Liver (tissue), 8 donors: ENCODE measurements at regions not wholly inside any gene's neighbourhood (a gene's known extent, or its start where the extent isn't known, plus 50 kb on each side); places are given as distances from the start of the nearest gene placed in this dataset.

Experiments used
- DNase-seq: peaks from one replicate; pipeline ENCODE4 v3.0.0-alpha.2; 2017; ENCODE audit warnings: low spot score
- H3K27ac ChIP-seq, 2 donors: one replicate each; pipeline ENCODE4 v1.7.0; 2013; ENCODE audit warnings: inconsistent platforms in 2 of 2, low read length in 2 of 2, control low read depth in 1 of 2, low read depth in 1 of 2, mild to moderate bottlenecking in 1 of 2
- H3K27me3 ChIP-seq, 4 donors: one replicate each; pipeline versions ENCODE4 v1.6.1 to v1.7.0; 2013; ENCODE audit warnings: low read length in 3 of 4, inconsistent platforms in 1 of 4, mild to moderate bottlenecking in 1 of 4, moderate library complexity in 1 of 4; ENCODE audit not compliant: control insufficient read depth in 4 of 4, insufficient read depth in 4 of 4
- H3K36me3 ChIP-seq, 4 donors: one replicate each; pipeline versions ENCODE4 v1.6.1 to v1.7.0; 2013; ENCODE audit warnings: low read length in 3 of 4, mild to moderate bottlenecking in 3 of 4, low read depth in 1 of 4, moderate library complexity in 1 of 4; ENCODE audit not compliant: control insufficient read depth in 4 of 4, insufficient read depth in 3 of 4
- H3K4me1 ChIP-seq, 4 donors: one replicate each; pipeline versions ENCODE4 v1.6.1 to v1.7.0; 2013; ENCODE audit warnings: low read length in 3 of 4, mild to moderate bottlenecking in 3 of 4, moderate library complexity in 1 of 4; ENCODE audit not compliant: control insufficient read depth in 4 of 4, insufficient read depth in 4 of 4
- H3K4me3 ChIP-seq, 3 donors: one replicate each; pipeline versions ENCODE4 v1.6.1 to v1.7.0; 2013; ENCODE audit warnings: low read length in 3 of 3, control low read depth in 1 of 3, low read depth in 1 of 3, mild to moderate bottlenecking in 1 of 3
- H3K9ac ChIP-seq, 2 donors: one replicate each; pipeline ENCODE4 v1.7.0; 2013; ENCODE audit warnings: low read length in 2 of 2, mild to moderate bottlenecking in 2 of 2, moderate library complexity in 2 of 2, control low read depth in 1 of 2, low read depth in 1 of 2
- H3K9me3 ChIP-seq, 4 donors: one replicate each; pipeline versions ENCODE4 v1.6.1 to v1.7.0; 2013; ENCODE audit warnings: low read length in 3 of 4; ENCODE audit not compliant: control insufficient read depth in 4 of 4
- ATF3 ChIP-seq: IDR thresholded peaks from 2 replicates; pipeline ENCODE4 v1.6.1; 2016; ENCODE audit warnings: antibody characterized with exemption
- CTCF ChIP-seq: fragments of 150-350 bp; IDR thresholded peaks from 2 replicates; pipeline ENCODE4 v1.5.1; 2017; ENCODE audit warnings: improper control_type of control experiment, low read depth, low read length; ENCODE audit not compliant: missing input control
- EGR1 ChIP-seq, 2 donors: IDR thresholded peaks; 2 replicates each; pipeline ENCODE4 v1.6.1; 2016 to 2018; ENCODE audit warnings: antibody characterized with exemption in 2 of 2, low read depth in 2 of 2
- FOXA1 ChIP-seq: IDR thresholded peaks from 2 replicates; pipeline ENCODE4 v1.6.1; 2016; ENCODE audit warnings: antibody characterized with exemption
- FOXA2 ChIP-seq: IDR thresholded peaks from 2 replicates; pipeline ENCODE4 v1.6.1; 2016; ENCODE audit warnings: antibody characterized with exemption
- HNF4G ChIP-seq: IDR thresholded peaks from 2 replicates; pipeline ENCODE4 v1.6.1; 2016; ENCODE audit warnings: antibody characterized with exemption
- MAX ChIP-seq: IDR thresholded peaks from 2 replicates; pipeline ENCODE4 v1.6.1; 2016; ENCODE audit warnings: antibody characterized with exemption
- NR2F2 ChIP-seq: IDR thresholded peaks from 2 replicates; pipeline ENCODE4 v1.6.1; 2016; ENCODE audit warnings: antibody characterized with exemption
- RAD21 ChIP-seq, 2 donors: IDR thresholded peaks; 2 replicates each; pipeline ENCODE4 v1.6.1; 2016; ENCODE audit warnings: antibody characterized with exemption in 2 of 2, mild to moderate bottlenecking in 2 of 2
- REST ChIP-seq: IDR thresholded peaks from 2 replicates; pipeline ENCODE4 v1.6.1; 2016; ENCODE audit warnings: antibody characterized with exemption, mild to moderate bottlenecking
- RXRA ChIP-seq, 2 donors: IDR thresholded peaks; 2 replicates each; pipeline ENCODE4 v1.6.1; 2017 to 2018; ENCODE audit warnings: antibody characterized with exemption in 2 of 2, mild to moderate bottlenecking in 1 of 2
- SP1 ChIP-seq: IDR thresholded peaks from 2 replicates; pipeline ENCODE4 v1.6.1; 2018; ENCODE audit warnings: antibody characterized with exemption, mild to moderate bottlenecking
- TAF1 ChIP-seq: conservative IDR thresholded peaks from 2 replicates; pipeline ENCODE4 v1.6.1; 2016; ENCODE audit warnings: antibody characterized with exemption, mild to moderate bottlenecking
- YY1 ChIP-seq: IDR thresholded peaks from 2 replicates; pipeline ENCODE4 v1.6.1; 2016; ENCODE audit warnings: antibody characterized with exemption, mild to moderate bottlenecking
- ZBTB33 ChIP-seq: IDR thresholded peaks from 2 replicates; pipeline ENCODE4 v1.6.1; 2016; ENCODE audit warnings: antibody characterized with exemption
- whole genome bisulfite sequencing: extraction: QIAGEN DNeasy Blood & Tissue Kit; methylation state at CpG from one replicate; pipeline ENCODE4 v1.1.7; 2013; 5-methylcytosine and 5-hydroxymethylcytosine counted together
- donor health status: healthy.
- donor health status: healthy.
- donor health status: healthy.
- donor health status: healthy.
- donor health status: healthy.

- no peak for DNase-seq
- H3K36me3 ChIP-seq: no peaks in the 10 kb centered on the region
- H3K4me3 ChIP-seq: no peak overlapping the region
- WGBS: 74% methylated on average over 1 of the region's 1 CpG
- H3K27me3 ChIP-seq: no peaks in the 10 kb centered on the region
- no peaks in the 10 kb centered on the region for H3K9me3 ChIP-seq
- peaks cover 6 to 33% (median 14%) of the 10 kb centered on the region in 4 donors for H3K4me1 ChIP-seq
- no peak overlapping the region for H3K9ac ChIP-seq
- TF ChIP-seq NR2F2 (no peak), YY1 (no peak), CTCF (no peak), ATF3 (no peak), ZBTB33 (no peak), FOXA1 (no peak), RXRA (IDR thresholded peaks at IDR 0.05) (no peak), SP1 (no peak), REST (no peak), HNF4G (no peak), FOXA2 (no peak), RAD21 (IDR thresholded peaks at IDR 0.05) (no peak), MAX (no peak), EGR1 (IDR thresholded peaks at IDR 0.05; ENCODE audit: low read depth in 2 of 2) (no peak), TAF1 (no peak)
- peak overlapping the region in 1 of 2 donors; percentile 17 for H3K27ac ChIP-seq
Measured at GRCh38 chr10:59078978-59079377, 97.5 kb upstream of the PHYHIPL start.
